ENCODE measurements at regions not wholly inside any gene's neighbourhood (a gene's known extent, or its start where the extent isn't known, plus 50 kb on each side); places are given as distances from the start of the nearest gene placed in this dataset.

DNA sequence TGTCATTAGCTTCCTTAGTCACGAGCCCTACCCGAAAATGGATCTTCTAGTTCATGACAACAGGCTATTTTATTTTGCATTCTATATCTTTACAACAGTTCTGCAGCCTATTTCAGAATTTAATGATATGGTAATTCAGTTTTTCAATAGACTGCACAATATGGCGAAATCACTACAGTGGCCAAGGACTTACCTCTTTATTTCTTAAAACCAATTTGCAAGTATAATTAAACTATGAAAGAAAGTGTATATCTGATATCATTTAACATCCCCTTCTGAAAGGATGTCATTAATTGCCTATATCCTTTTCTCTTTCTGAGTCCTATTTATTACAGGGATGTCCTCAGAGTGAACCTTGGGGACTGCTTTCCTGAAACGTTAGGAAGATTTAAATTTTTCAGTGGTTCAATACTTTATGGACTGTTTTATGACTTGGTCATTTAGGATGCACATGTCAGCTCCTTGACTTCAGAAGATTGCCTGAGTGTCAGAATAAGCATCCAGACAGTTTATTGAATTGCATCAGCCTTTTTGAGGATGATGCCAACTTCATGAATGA lies 190.8 kb upstream of the GEMIN8 start:
- H3K9me3 Mint-ChIP-seq: peaks cover 4% of the 10 kb centered on the region; the same call in 1 of the 2 replicates
- POLR2A ChIA-PET: no interaction called here
- no peak overlapping the region for H3K4me3 Mint-ChIP-seq

DNA sequence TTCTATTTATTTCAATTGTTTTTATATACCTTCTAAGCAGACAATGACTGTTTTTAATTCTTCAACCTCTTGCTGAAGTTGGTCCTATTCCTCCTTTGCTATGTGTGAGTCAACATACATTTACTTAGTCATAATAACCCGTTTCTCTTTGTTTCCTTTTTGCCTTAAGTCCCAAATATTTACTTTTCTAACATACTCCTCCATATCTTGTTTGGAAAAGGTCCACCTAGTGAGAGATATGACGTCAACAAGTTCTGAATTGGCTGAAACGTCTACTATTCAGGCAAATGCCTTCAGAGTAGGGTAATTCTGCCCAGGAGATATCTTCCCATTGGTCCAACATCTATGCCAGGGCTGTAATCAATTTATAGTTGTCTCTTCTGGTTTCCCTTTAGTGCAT lies 179.3 kb upstream of the GEMIN8 start:
- TF ChIP-seq, protein P1, sequence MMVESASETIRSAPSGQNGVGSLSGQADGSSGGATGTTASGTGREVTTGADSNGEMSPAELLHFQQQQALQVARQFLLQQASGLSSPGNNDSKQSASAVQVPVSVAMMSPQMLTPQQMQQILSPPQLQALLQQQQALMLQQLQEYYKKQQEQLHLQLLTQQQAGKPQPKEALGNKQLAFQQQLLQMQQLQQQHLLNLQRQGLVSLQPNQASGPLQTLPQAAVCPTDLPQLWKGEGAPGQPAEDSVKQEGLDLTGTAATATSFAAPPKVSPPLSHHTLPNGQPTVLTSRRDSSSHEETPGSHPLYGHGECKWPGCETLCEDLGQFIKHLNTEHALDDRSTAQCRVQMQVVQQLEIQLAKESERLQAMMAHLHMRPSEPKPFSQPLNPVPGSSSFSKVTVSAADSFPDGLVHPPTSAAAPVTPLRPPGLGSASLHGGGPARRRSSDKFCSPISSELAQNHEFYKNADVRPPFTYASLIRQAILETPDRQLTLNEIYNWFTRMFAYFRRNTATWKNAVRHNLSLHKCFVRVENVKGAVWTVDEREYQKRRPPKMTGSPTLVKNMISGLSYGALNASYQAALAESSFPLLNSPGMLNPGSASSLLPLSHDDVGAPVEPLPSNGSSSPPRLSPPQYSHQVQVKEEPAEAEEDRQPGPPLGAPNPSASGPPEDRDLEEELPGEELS (CRISPR knock-in tag; IDR thresholded peaks at IDR 0.05): no peak
- TF ChIP-seq, protein P2, sequence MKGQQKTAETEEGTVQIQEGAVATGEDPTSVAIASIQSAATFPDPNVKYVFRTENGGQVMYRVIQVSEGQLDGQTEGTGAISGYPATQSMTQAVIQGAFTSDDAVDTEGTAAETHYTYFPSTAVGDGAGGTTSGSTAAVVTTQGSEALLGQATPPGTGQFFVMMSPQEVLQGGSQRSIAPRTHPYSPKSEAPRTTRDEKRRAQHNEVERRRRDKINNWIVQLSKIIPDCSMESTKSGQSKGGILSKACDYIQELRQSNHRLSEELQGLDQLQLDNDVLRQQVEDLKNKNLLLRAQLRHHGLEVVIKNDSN (CRISPR knock-in tag; IDR thresholded peaks at IDR 0.05): no peak
- TF ChIP-seq NR3C1 (CRISPR knock-in tag; conservative IDR thresholded peaks at IDR 0.05; ENCODE audit: low read depth) (no peak), FOXP1 (CRISPR knock-in tag; IDR thresholded peaks at IDR 0.05; ENCODE audit: borderline replicate concordance) (no peak), ETV6 (CRISPR knock-in tag; IDR thresholded peaks at IDR 0.05) (no peak)
- Mint-ChIP-seq H3K4me1 (no peaks in the 10 kb centered on the region), H3K27ac (no peak overlapping the region), H3K4me3 (no peak overlapping the region), H3K36me3 (peaks cover 11% of the 10 kb centered on the region), H3K27me3 (ENCODE audit: low read depth) (peaks cover 4% of the 10 kb centered on the region; the same call in 1 of the 2 replicates), H3K9me3 (peaks cover 20% of the 10 kb centered on the region)
- ATAC-seq: no peak
- no peak for DNase-seq (ENCODE audit: low spot score)
- ChIA-PET POLR2A (no interaction called here), CTCF (no interaction called here)

More for the DNA sequence above, 190.8 kb upstream of the GEMIN8 start:
- no peaks in the 10 kb centered on the region for H3K4me1 Mint-ChIP-seq
- peaks cover 6% of the 10 kb centered on the region; the same call in 1 of the 2 replicates for H3K27me3 Mint-ChIP-seq (ENCODE audit: low read depth)
- ATAC-seq: no peak
- no peak for DNase-seq (ENCODE audit: low spot score)
- no peaks in the 10 kb centered on the region for H3K36me3 Mint-ChIP-seq
- no peak overlapping the region for H3K27ac Mint-ChIP-seq
- no peak for TF ChIP-seq EMX1 (CRISPR knock-in tag; IDR thresholded peaks at IDR 0.05)
- no peak for TF ChIP-seq SMAD4 (CRISPR knock-in tag; IDR thresholded peaks at IDR 0.05)
- TF ChIP-seq ETV6 (CRISPR knock-in tag; IDR thresholded peaks at IDR 0.05): no peak
- TF ChIP-seq, protein P3, sequence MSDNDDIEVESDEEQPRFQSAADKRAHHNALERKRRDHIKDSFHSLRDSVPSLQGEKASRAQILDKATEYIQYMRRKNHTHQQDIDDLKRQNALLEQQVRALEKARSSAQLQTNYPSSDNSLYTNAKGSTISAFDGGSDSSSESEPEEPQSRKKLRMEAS (CRISPR knock-in tag; IDR thresholded peaks at IDR 0.05): no peak
- TF ChIP-seq RORB (CRISPR knock-in tag; IDR thresholded peaks at IDR 0.05): no peak
- CTCF ChIA-PET: no interaction called here

DNA sequence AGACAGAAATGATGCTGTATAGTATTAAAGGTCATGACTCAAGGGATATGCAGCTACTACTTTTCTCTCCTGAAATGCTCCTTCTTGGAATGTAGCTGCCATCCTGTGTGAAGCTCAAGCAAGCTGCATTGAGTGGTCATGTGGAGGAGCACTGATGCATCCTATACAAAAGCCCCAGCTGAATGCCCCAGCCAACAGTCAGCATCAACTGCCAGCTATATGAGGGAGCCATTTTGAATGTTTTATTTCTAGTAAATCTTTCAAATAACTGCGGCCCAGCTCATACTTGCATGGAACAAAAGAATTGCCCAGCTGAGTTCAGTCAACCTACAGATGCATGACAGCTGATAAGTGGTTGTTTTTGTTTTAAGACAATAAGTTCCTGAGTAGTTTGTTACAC lies 165.0 kb upstream of the GEMIN8 start:
- H3K27ac Mint-ChIP-seq: no peak overlapping the region
- DNase-seq (ENCODE audit: low spot score) (no peak), ATAC-seq (no peak; the same call in 1 of the 2 replicates)
- POLR2A ChIA-PET: no interaction called here
- H3K9me3 Mint-ChIP-seq: peaks cover 7% of the 10 kb centered on the region
- H3K4me3 Mint-ChIP-seq: no peak overlapping the region
- H3K27me3 Mint-ChIP-seq (ENCODE audit: low read depth): no peaks in the 10 kb centered on the region
- H3K36me3 Mint-ChIP-seq: peaks cover 3% of the 10 kb centered on the region; the same call in 1 of the 2 replicates
- CTCF ChIA-PET: no interaction called here
- H3K4me1 Mint-ChIP-seq: peaks cover 9% of the 10 kb centered on the region; the same call in 1 of the 2 replicates
- TF ChIP-seq, protein P1 (CRISPR knock-in tag; IDR thresholded peaks at IDR 0.05): no peak
- TF ChIP-seq ZNF416 (CRISPR knock-in tag; IDR thresholded peaks at IDR 0.05) (no peak), ZNF671 (CRISPR knock-in tag; IDR thresholded peaks at IDR 0.05) (no peak), SMAD4 (CRISPR knock-in tag; IDR thresholded peaks at IDR 0.05) (no peak), FOXK1 (CRISPR knock-in tag; IDR thresholded peaks at IDR 0.05) (no peak), JUN (CRISPR knock-in tag; IDR thresholded peaks at IDR 0.05) (no peak), GABPB1 (CRISPR knock-in tag; IDR thresholded peaks at IDR 0.05) (no peak)
- TF ChIP-seq, protein P4, sequence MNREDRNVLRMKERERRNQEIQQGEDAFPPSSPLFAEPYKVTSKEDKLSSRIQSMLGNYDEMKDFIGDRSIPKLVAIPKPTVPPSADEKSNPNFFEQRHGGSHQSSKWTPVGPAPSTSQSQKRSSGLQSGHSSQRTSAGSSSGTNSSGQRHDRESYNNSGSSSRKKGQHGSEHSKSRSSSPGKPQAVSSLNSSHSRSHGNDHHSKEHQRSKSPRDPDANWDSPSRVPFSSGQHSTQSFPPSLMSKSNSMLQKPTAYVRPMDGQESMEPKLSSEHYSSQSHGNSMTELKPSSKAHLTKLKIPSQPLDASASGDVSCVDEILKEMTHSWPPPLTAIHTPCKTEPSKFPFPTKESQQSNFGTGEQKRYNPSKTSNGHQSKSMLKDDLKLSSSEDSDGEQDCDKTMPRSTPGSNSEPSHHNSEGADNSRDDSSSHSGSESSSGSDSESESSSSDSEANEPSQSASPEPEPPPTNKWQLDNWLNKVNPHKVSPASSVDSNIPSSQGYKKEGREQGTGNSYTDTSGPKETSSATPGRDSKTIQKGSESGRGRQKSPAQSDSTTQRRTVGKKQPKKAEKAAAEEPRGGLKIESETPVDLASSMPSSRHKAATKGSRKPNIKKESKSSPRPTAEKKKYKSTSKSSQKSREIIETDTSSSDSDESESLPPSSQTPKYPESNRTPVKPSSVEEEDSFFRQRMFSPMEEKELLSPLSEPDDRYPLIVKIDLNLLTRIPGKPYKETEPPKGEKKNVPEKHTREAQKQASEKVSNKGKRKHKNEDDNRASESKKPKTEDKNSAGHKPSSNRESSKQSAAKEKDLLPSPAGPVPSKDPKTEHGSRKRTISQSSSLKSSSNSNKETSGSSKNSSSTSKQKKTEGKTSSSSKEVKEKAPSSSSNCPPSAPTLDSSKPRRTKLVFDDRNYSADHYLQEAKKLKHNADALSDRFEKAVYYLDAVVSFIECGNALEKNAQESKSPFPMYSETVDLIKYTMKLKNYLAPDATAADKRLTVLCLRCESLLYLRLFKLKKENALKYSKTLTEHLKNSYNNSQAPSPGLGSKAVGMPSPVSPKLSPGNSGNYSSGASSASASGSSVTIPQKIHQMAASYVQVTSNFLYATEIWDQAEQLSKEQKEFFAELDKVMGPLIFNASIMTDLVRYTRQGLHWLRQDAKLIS (CRISPR knock-in tag; IDR thresholded peaks at IDR 0.05; ENCODE audit: borderline replicate concordance): no peak
- TF ChIP-seq, protein P5, sequence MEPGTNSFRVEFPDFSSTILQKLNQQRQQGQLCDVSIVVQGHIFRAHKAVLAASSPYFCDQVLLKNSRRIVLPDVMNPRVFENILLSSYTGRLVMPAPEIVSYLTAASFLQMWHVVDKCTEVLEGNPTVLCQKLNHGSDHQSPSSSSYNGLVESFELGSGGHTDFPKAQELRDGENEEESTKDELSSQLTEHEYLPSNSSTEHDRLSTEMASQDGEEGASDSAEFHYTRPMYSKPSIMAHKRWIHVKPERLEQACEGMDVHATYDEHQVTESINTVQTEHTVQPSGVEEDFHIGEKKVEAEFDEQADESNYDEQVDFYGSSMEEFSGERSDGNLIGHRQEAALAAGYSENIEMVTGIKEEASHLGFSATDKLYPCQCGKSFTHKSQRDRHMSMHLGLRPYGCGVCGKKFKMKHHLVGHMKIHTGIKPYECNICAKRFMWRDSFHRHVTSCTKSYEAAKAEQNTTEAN (CRISPR knock-in tag; IDR thresholded peaks at IDR 0.05): no peak
- TF ChIP-seq, protein P6, sequence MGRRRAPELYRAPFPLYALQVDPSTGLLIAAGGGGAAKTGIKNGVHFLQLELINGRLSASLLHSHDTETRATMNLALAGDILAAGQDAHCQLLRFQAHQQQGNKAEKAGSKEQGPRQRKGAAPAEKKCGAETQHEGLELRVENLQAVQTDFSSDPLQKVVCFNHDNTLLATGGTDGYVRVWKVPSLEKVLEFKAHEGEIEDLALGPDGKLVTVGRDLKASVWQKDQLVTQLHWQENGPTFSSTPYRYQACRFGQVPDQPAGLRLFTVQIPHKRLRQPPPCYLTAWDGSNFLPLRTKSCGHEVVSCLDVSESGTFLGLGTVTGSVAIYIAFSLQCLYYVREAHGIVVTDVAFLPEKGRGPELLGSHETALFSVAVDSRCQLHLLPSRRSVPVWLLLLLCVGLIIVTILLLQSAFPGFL (CRISPR knock-in tag; IDR thresholded peaks at IDR 0.05; ENCODE audit: borderline replicate concordance): no peak
